Stimulated activated CD4-positive, alpha-beta T cell treated with anti-CD3 and anti-CD28 coated beads, Interleukin-4, amount 100 ng/mL, for 24 hours (primary cell): ENCODE measurements at regions not wholly inside any gene's neighbourhood (a gene's known extent, or its start where the extent isn't known, plus 50 kb on each side); places are given as distances from the start of the nearest gene placed in this dataset.

Experiments used
- DNase-seq: peaks from one replicate; pipeline ENCODE4 v3.0.0-alpha.2; 2020

GRCh38 chr16:79726902-79727301 lies 126.4 kb upstream of the MAF start:
- no peak for DNase-seq

GRCh38 chr16:79725051-79725450 lies 124.5 kb upstream of the MAF start:
- no peak for DNase-seq

GRCh38 chr16:79723583-79724168 lies 123.1 kb upstream of the MAF start:
- no peak for DNase-seq

DNA sequence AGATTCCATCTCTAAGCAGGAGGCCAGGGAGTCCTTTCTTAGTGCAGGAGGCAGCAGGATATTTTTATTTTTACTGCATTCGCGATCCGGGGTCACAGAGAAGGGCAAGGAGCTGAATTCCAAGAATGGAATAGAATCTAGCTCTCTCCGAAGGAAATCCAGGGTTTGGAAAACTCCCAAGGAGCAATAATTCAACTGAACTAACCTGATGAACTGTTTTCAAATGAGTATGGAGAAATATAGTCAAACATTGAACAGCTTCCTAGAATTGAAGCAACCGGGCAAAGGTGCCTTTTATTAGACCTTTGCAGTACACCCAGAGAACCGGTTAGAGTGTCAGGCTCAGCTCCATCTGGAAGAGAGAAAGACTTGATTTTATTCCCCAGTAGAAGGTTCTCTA lies 120.7 kb upstream of the MAF start:
- DNase-seq: no peak

DNA sequence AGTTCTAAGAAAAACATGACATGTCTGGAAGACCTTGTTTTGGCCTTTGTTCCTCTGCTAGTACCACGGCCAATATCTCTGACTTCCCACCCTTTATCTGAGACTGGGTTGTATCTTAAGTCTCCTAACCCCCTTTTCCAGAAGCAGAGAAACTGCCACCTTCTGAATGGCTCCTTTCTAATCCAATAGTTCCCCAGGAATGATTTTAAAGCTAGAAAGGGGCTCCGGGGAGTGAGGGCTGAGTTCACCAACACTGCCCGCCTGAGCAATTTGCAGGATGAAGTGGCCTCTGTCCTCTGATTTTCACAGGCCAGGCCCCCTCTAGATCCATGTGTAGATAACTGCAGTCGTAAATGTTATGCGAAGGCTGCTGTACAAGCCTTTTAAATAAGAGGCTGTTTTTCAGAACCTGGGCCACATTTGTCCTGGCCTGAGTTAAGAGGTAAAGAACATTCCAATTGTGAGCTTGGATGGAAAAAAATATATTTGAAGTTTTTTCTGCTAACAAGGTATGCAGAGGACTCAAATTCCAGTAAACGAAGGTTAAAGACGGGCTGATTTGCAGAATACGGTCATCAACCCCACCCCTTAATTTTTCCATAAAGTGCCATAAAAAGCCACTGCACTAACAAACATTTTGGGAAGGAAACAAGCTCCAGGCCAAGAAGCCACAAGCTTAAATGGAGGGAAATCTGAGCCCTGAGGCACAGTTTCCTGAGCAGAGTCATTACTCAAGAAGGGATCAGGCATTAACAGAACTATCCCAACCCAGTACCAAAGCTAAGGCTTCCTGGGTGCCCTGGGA lies 117.0 kb upstream of the MAF start:
- DNase-seq: no peak

DNA sequence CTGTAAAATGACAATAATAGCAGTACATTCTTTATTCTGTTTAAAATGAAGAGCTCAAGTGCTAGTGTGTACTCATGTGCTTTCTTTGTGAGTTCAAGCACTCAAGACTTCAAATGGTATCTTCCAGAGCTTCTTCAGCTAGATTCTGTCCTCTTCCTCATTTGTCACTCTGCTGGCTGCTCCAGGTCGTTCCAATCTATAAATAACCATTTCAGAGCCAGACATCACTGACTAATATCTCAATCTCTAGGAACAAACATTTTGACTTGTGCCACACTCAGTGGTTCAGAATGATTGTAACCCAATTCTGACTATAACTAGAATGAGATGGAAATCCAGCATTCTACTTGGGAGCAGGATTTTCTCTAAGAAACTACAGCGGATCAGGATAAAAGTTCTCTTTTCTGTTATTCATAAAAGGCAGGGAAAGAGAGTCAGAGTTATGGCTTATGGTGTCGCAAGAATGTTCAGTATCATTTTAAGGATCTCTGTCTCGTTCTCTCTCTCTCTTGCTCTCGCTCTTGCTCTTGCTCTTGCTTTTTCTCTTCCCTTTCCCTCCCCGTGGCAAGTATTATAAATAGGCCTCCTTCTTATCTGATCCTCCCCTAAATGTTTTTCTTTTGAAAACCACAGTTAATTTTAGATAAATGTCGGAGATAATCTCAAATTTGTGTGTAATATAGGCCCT lies 116.3 kb upstream of the MAF start:
- DNase-seq: no peak

DNA sequence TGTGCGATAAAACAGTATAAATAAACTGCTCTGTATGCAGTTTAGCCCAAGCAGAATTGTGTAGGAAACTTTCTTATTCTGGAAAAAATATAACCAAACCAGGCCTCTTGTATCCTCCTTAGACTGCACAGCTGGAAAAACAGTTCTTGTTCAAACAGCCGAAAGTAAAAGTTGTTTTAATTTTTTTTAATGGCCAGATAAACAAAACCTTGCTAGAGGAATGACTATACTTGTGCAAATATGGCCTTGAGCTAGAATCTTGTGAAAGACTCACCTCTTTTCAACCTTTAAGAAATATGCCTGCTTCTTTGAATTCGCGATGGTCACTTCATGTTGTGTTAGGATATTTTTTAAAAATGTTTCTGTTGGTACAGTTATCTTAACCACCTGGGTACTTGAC lies 114.5 kb upstream of the MAF start:
- DNase-seq: no peak

- no peak for DNase-seq
These were observed 113.9 kb upstream of the MAF start for GRCh38 chr16:79714440-79714839.

- DNase-seq: no peak
These were observed 113.2 kb upstream of the MAF start for GRCh38 chr16:79713609-79714309.

- DNase-seq: no peak
These were observed 111.7 kb upstream of the MAF start for GRCh38 chr16:79712276-79712675.

DNA sequence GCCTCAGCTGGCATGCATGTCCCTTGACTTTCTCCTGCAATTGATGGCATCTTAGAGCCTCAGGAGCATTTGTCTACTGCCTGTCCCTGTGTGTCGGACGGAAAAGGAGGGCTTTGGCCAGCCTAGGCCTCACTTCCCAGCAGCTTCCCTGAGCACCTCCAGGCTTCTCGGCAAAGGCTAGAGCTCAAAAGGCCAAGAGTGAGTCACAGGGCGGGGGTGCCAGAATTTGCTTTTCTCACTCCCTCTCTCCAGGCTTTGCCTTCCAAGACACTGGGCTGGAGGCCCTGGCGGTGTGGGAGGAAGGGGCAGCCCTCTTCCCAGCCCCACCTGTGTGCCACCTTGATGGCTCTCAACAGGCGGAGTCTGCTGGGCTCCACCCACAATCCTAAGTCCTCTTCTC lies 107.3 kb upstream of the MAF start:
- no peak for DNase-seq

GRCh38 chr16:79703066-79703465 lies 102.5 kb upstream of the MAF start:
- DNase-seq: no peak

- DNase-seq: no peak
These were observed 97.8 kb upstream of the MAF start for GRCh38 chr16:79698341-79698753.

GRCh38 chr16:79697562-79698112 lies 97.1 kb upstream of the MAF start:
- no peak for DNase-seq

- DNase-seq: no peak
These were observed 90.5 kb upstream of the MAF start for GRCh38 chr16:79691007-79691406.

DNA sequence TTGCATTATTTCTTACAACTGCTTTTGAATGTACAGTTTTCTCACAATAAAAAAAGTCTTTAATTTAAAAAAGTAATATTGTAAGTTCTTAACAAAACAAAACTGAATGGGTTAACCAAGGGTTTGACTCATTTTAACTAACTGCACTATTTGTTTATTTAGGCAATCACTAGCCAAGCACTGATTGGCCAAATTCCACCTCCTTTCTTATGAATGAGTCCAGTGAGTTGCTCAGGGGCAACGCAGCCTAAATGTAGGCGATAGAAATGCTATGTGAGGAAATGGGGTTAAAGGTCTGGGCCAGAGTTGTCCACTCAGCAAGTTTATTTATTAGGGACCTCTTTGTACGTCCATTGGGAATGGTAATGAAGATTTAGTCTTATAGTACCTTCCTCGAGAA lies 89.6 kb upstream of the MAF start:
- DNase-seq: no peak

GRCh38 chr16:79687249-79688130 lies 87.0 kb upstream of the MAF start:
- no peak for DNase-seq

GRCh38 chr16:79685871-79686270 lies 85.3 kb upstream of the MAF start:
- DNase-seq: no peak

GRCh38 chr16:79679334-79679733 lies 78.8 kb upstream of the MAF start:
- DNase-seq: no peak

DNA sequence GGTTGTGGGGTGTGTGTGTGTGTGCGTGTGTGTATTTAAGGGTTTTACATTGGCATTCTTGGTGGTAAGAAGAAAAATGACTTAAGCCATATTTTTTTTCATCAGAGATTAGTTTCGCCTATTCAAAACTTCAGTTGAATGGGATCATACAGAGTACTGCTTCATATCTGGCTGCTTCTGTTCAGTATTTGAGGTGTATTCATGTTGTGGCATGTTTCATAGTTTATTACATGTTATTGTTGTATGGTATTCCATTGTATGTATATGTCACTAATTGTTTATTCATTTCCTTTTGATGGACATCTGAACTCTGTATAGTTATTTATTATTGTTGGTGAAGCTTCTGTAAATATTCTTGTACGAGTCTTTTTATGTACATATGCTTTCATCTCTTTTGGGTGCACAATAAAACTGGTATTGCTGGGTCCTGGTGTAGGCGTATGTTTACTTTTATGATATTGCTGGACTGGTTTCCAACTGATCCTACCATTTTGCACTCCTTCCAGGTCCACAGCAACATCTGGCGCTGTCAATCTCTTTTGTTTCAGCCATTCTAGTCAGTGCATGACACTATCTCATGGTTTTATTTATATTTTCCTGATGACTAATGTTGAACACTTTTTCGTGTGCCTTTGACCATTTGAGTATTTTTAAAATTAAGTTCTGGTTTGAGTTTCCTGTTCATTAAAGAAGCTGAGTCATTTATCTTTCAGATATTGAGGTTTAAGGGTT lies 77.4 kb upstream of the MAF start:
- no peak for DNase-seq

GRCh38 chr16:79673635-79674034 lies 73.1 kb upstream of the MAF start:
- DNase-seq: no peak

DNA sequence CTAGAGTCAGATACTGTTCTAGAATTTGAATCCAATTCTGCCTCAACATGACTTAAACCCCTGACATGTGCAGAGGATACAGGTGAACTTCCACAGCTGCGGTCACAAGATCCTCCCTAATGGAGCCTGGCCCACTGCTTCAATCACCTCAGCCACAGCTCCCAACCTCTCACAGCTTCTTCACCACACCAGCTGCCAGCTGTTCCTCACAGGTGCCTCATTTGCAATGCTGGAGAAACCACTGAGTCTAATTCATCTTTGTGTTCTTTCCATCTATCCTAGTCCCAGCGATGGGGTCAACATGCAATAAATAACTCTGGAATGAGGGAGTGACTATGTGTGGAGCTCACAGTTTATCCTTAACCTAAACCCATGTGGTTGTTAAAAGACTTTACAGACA lies 72.0 kb upstream of the MAF start:
- DNase-seq: no peak
